Trophoblast cell (in vitro differentiated cells and primary cell): ENCODE measurements at regions not wholly inside any gene's neighbourhood (a gene's known extent, or its start where the extent isn't known, plus 50 kb on each side); places are given as distances from the start of the nearest gene placed in this dataset.
"Not testable (repeated sequence)": the region's sequence is repeated elsewhere in the genome, so short reads cannot be mapped to it uniquely, and the experiment has no call there.

ENCODE experiments used
- DNase-seq, 2 donors: peaks; one replicate each; pipeline ENCODE4 v3.0.0-alpha.2; 2016
- H2AFZ ChIP-seq: 2 replicates; pipeline ENCODE4 v1.6.1; 2013; ENCODE audit warnings: low read length, moderate library complexity, mild to moderate bottlenecking; ENCODE audit not compliant: insufficient read depth, poor library complexity
- H2AK5ac ChIP-seq: 2 replicates; pipeline ENCODE4 v1.6.1; 2013; ENCODE audit warnings: mild to moderate bottlenecking, low read length
- H2BK120ac ChIP-seq: 2 replicates; pipeline ENCODE4 v1.6.1; 2013; ENCODE audit warnings: low read length, mild to moderate bottlenecking, moderate library complexity; ENCODE audit not compliant: insufficient read depth, poor library complexity
- H2BK12ac ChIP-seq: 2 replicates; pipeline ENCODE4 v1.6.1; 2013; ENCODE audit warnings: mild to moderate bottlenecking, low read length, moderate library complexity
- H2BK5ac ChIP-seq: 2 replicates; pipeline ENCODE4 v1.6.1; 2013; ENCODE audit warnings: low read length, low read depth, moderate library complexity, mild to moderate bottlenecking; ENCODE audit not compliant: poor library complexity
- H3K14ac ChIP-seq: 2 replicates; pipeline ENCODE4 v1.6.1; 2013; ENCODE audit warnings: mild to moderate bottlenecking, low read length
- H3K18ac ChIP-seq: 2 replicates; pipeline ENCODE4 v1.6.1; 2013; ENCODE audit warnings: mild to moderate bottlenecking, low read length
- H3K23ac ChIP-seq: 2 replicates; pipeline ENCODE4 v1.6.1; 2013; ENCODE audit warnings: low read length
- H3K27ac ChIP-seq: 2 replicates; pipeline ENCODE4 v1.5.1; 2013; ENCODE audit warnings: low read depth, mild to moderate bottlenecking, inconsistent platforms, low read length, moderate library complexity
- H3K27me3 ChIP-seq: 2 replicates; pipeline ENCODE4 v1.6.1; 2013; ENCODE audit warnings: inconsistent platforms, mild to moderate bottlenecking, low read length, moderate library complexity; ENCODE audit not compliant: insufficient read depth
- H3K36me3 ChIP-seq, 2 experiments: 1 replicate in 1 of 2; 2 replicates in 1 of 2; pipeline ENCODE4 v1.6.1; 2013; ENCODE audit warnings: low read length in 2 of 2, mild to moderate bottlenecking in 2 of 2, moderate library complexity in 1 of 2; ENCODE audit not compliant: insufficient read depth in 2 of 2, control insufficient read depth in 1 of 2
- H3K4ac ChIP-seq: 2 replicates; pipeline ENCODE4 v1.6.1; 2013; ENCODE audit warnings: low read depth, mild to moderate bottlenecking, low read length, moderate library complexity
- H3K4me1 ChIP-seq, 2 experiments: 1 replicate in 1 of 2; 2 replicates in 1 of 2; pipeline ENCODE4 v1.6.1; 2013; ENCODE audit warnings: low read length in 2 of 2, mild to moderate bottlenecking in 2 of 2, moderate library complexity in 1 of 2; ENCODE audit not compliant: insufficient read depth in 2 of 2, control insufficient read depth in 1 of 2
- H3K4me2 ChIP-seq: 2 replicates; pipeline ENCODE4 v1.6.1; 2013; ENCODE audit warnings: inconsistent platforms, mild to moderate bottlenecking, low read length, moderate library complexity
- H3K4me3 ChIP-seq: 2 replicates; pipeline ENCODE4 v1.5.1; 2013; ENCODE audit warnings: mild to moderate bottlenecking, low read depth, low read length, inconsistent platforms
- H3K79me1 ChIP-seq: one replicate; pipeline ENCODE4 v1.6.1; 2013; ENCODE audit warnings: low read length
- H3K79me2 ChIP-seq: 2 replicates; pipeline ENCODE4 v1.6.1; 2013; ENCODE audit warnings: low read length, mild to moderate bottlenecking; ENCODE audit not compliant: control insufficient read depth, insufficient read depth, poor library complexity
- H3K9ac ChIP-seq: 2 replicates; pipeline ENCODE4 v1.6.1; 2013; ENCODE audit warnings: mild to moderate bottlenecking, low read length
- H3K9me3 ChIP-seq: 2 replicates; pipeline ENCODE4 v1.6.1; 2013; ENCODE audit warnings: low read depth, mild to moderate bottlenecking, control low read depth, inconsistent platforms, low read length; ENCODE audit not compliant: insufficient read depth
- H4K12ac ChIP-seq: 2 replicates; pipeline ENCODE4 v1.6.1; 2013; ENCODE audit warnings: low read depth, mild to moderate bottlenecking, low read length, moderate library complexity
- H4K8ac ChIP-seq: 2 replicates; pipeline ENCODE4 v1.6.1; 2013; ENCODE audit warnings: low read depth, mild to moderate bottlenecking, low read length, moderate library complexity
- H4K91ac ChIP-seq: one replicate; pipeline ENCODE4 v1.6.1; 2013; ENCODE audit warnings: low read depth, mild to moderate bottlenecking, low read length, moderate library complexity
- WGBS: extraction: QIAGEN DNeasy Blood & Tissue Kit; methylation state at CpG from one replicate; pipeline ENCODE4 v1.1.7; 2013; ENCODE audit warnings: missing lambda C conversion rate; ENCODE audit not compliant: insufficient read length, insufficient coverage; ENCODE audit errors: extremely low coverage; 5-methylcytosine and 5-hydroxymethylcytosine counted together

- Histone ChIP-seq H3K14ac (no peak overlapping the region), H3K27me3 (no peaks in the 10 kb centered on the region), H3K4me2 (no peak overlapping the region), H2BK5ac (no peak overlapping the region), H4K12ac (no peak overlapping the region), H3K36me3 (no peaks in the 10 kb centered on the region), H4K91ac (no peak overlapping the region), H2BK120ac (no peak overlapping the region), H4K8ac (no peak overlapping the region), H3K79me2 (no peaks in the 10 kb centered on the region), H3K4ac (no peak overlapping the region), H3K23ac (no peak overlapping the region), H3K79me1 (no peaks in the 10 kb centered on the region), H3K18ac (no peak overlapping the region), H3K4me1 (no peaks in the 10 kb centered on the region), H2BK12ac (no peak overlapping the region), H3K27ac (no peak overlapping the region), H2AK5ac (no peak overlapping the region), H3K9me3 (no peaks in the 10 kb centered on the region), H3K9ac (no peak overlapping the region), H3K4me3 (no peak overlapping the region), H2AFZ (no peak overlapping the region)
- no peak for DNase-seq
- WGBS: no CpG with 5 or more reads among the region's 4 CpGs
Measured at GRCh38 chr18:38644875-38645641, 1079.5 kb upstream of the CELF4 start.

- H2AK5ac ChIP-seq: no peak overlapping the region
- H3K4me2 ChIP-seq: no peak overlapping the region
- no peak overlapping the region for H4K91ac ChIP-seq
- no peaks in the 10 kb centered on the region for H3K36me3 ChIP-seq
- H2BK12ac ChIP-seq: no peak overlapping the region
- H2BK5ac ChIP-seq: no peak overlapping the region
- H3K9ac ChIP-seq: no peak overlapping the region
- H4K12ac ChIP-seq: no peak overlapping the region
- no peaks in the 10 kb centered on the region for H3K79me1 ChIP-seq
- H2AFZ ChIP-seq: no peak overlapping the region
- H3K14ac ChIP-seq: no peak overlapping the region
- no peak overlapping the region for H3K18ac ChIP-seq
- H3K27ac ChIP-seq: no peak overlapping the region
- WGBS: no CpG with 5 or more reads among the region's 3 CpGs
- H3K9me3 ChIP-seq: no peaks in the 10 kb centered on the region
- no peak overlapping the region for H3K23ac ChIP-seq
- H3K4me1 ChIP-seq: no peaks in the 10 kb centered on the region
- no peak overlapping the region for H3K4me3 ChIP-seq
- no peaks in the 10 kb centered on the region for H3K79me2 ChIP-seq
- H4K8ac ChIP-seq: no peak overlapping the region
- H3K27me3 ChIP-seq: no peaks in the 10 kb centered on the region
- DNase-seq: no peak
- H3K4ac ChIP-seq: no peak overlapping the region
- H2BK120ac ChIP-seq: no peak overlapping the region
Measured at GRCh38 chr18:38642711-38643110, 1077.1 kb upstream of the CELF4 start.

DNA sequence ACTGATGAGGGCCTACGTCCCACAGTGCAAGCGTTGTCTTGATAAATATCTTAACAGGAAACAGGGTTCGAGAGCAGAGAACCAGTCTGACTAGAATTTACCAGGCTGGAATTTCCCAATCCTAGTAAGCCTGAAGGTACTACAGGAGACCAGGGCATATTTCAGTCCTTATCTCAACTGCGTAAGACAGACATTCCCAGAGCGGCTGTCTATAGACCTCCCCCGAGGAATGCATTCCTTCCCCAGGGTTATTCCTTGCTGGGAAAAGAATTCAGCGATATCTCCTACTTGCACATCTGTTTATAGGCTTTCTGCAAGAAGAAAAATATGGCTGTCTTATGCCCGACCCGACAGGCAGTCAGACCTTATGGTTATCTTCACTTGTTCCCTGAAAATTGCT is 1074.1 kb upstream of the CELF4 start:
- not testable (repeated sequence) for H4K8ac ChIP-seq, H2BK5ac ChIP-seq, H3K14ac ChIP-seq, H4K12ac ChIP-seq, H3K18ac ChIP-seq, H3K23ac ChIP-seq, H3K4me1 ChIP-seq, H3K9me3 ChIP-seq, H2BK120ac ChIP-seq, H3K4me2 ChIP-seq, H3K27ac ChIP-seq, H3K27me3 ChIP-seq, H3K79me2 ChIP-seq, H2AK5ac ChIP-seq, H4K91ac ChIP-seq, H3K4ac ChIP-seq, H2BK12ac ChIP-seq, H3K79me1 ChIP-seq, H3K4me3 ChIP-seq, H3K9ac ChIP-seq, H2AFZ ChIP-seq, H3K36me3 ChIP-seq
- DNase-seq: peak; percentile 37 to 48
- no CpG with 5 or more reads among the region's 9 CpGs for WGBS

- H3K14ac ChIP-seq: no peak overlapping the region
- H3K27ac ChIP-seq: no peak overlapping the region
- H2AFZ ChIP-seq: no peak overlapping the region
- H3K9ac ChIP-seq: no peak overlapping the region
- no peaks in the 10 kb centered on the region for H3K79me2 ChIP-seq
- no peak overlapping the region for H3K18ac ChIP-seq
- no peak overlapping the region for H4K8ac ChIP-seq
- H3K4me3 ChIP-seq: no peak overlapping the region
- no peak overlapping the region for H2BK120ac ChIP-seq
- DNase-seq: no peak
- H3K4me2 ChIP-seq: no peak overlapping the region
- H3K23ac ChIP-seq: no peak overlapping the region
- no peaks in the 10 kb centered on the region for H3K27me3 ChIP-seq
- no peak overlapping the region for H2AK5ac ChIP-seq
- H4K12ac ChIP-seq: no peak overlapping the region
- H2BK5ac ChIP-seq: no peak overlapping the region
- H3K36me3 ChIP-seq: no peaks in the 10 kb centered on the region
- H3K9me3 ChIP-seq: no peaks in the 10 kb centered on the region
- no peaks in the 10 kb centered on the region for H3K79me1 ChIP-seq
- no peak overlapping the region for H2BK12ac ChIP-seq
- no peaks in the 10 kb centered on the region for H3K4me1 ChIP-seq
- H4K91ac ChIP-seq: no peak overlapping the region
- H3K4ac ChIP-seq: no peak overlapping the region
Measured at GRCh38 chr18:38635709-38636430, 1070.3 kb upstream of the CELF4 start.
